Fibroblast of lung (primary cell): ENCODE measurements at regions not wholly inside any gene's neighbourhood (a gene's known extent, or its start where the extent isn't known, plus 50 kb on each side); places are given as distances from the start of the nearest gene placed in this dataset.

Experiments used
- DNase-seq, 2 donors: peaks; one replicate each; pipeline versions ENCODE4 v3.0.0 to v3.0.0-alpha.2; 2010; ENCODE audit warnings: low read depth in 2 of 2
- H2AFZ ChIP-seq: 2 replicates; pipeline ENCODE4 v1.5.1; 2012; ENCODE audit warnings: low read length, control low read depth, inconsistent platforms
- H3K27ac ChIP-seq: 2 replicates; pipeline ENCODE4 v1.5.1; 2011; ENCODE audit warnings: low read length, control low read depth; ENCODE audit not compliant: insufficient read depth
- H3K27me3 ChIP-seq: 2 replicates; pipeline ENCODE4 v1.5.1; 2011; ENCODE audit warnings: mild to moderate bottlenecking, low read length; ENCODE audit not compliant: control insufficient read depth, insufficient read depth
- H3K36me3 ChIP-seq: 2 replicates; pipeline ENCODE4 v1.5.1; 2011; ENCODE audit warnings: low read length; ENCODE audit not compliant: control insufficient read depth, insufficient read depth
- H3K4me1 ChIP-seq: 2 replicates; pipeline ENCODE4 v1.5.1; 2011; ENCODE audit warnings: low read length; ENCODE audit not compliant: control insufficient read depth, insufficient read depth; ENCODE audit errors: extremely low read depth
- H3K4me2 ChIP-seq: 2 replicates; pipeline ENCODE4 v1.5.1; 2011; ENCODE audit warnings: low read length, control low read depth; ENCODE audit not compliant: insufficient read depth; ENCODE audit errors: extremely low read depth
- H3K4me3 ChIP-seq, 4 experiments: fragments of 200-600 bp in 1 of 4; sonication (generic) in 1 of 4; replicated peaks in 1 of 4; 2 replicates each; pipeline ENCODE4 v1.5.1; 2011 to 2016; ENCODE audit warnings: low read length in 4 of 4, low read depth in 3 of 4, mild to moderate bottlenecking in 3 of 4, control low read depth in 2 of 4, inconsistent platforms in 1 of 4, mixed read lengths in 1 of 4; ENCODE audit not compliant: insufficient read depth in 1 of 4; ENCODE audit errors: control extremely low read depth in 1 of 4
- H3K79me2 ChIP-seq: 2 replicates; pipeline ENCODE4 v1.5.1; 2012; ENCODE audit warnings: mild to moderate bottlenecking, low read length, inconsistent platforms; ENCODE audit not compliant: control insufficient read depth, insufficient read depth
- H3K9ac ChIP-seq: 2 replicates; pipeline ENCODE4 v1.5.1; 2011; ENCODE audit warnings: mild to moderate bottlenecking, low read length, control low read depth; ENCODE audit not compliant: insufficient read depth
- H3K9me3 ChIP-seq: 2 replicates; pipeline ENCODE4 v1.5.1; 2012; ENCODE audit warnings: low read depth, low read length; ENCODE audit not compliant: control insufficient read depth, insufficient read depth
- H4K20me1 ChIP-seq: 2 replicates; pipeline ENCODE4 v1.5.1; 2011; ENCODE audit warnings: low read length; ENCODE audit not compliant: control insufficient read depth, insufficient read depth; ENCODE audit errors: extremely low read depth
- CTCF ChIP-seq, 2 donors: IDR thresholded peaks in 1 of 2; conservative IDR thresholded peaks in 1 of 2; 1 replicate in 1 of 2; 2 replicates in 1 of 2; pipeline ENCODE4 v1.5.1; 2011 to 2012; ENCODE audit warnings: low read length in 2 of 2, control low read depth in 1 of 2, inconsistent platforms in 1 of 2, low read depth in 1 of 2, mild to moderate bottlenecking in 1 of 2
- EZH2 ChIP-seq: IDR thresholded peaks from 2 replicates; pipeline ENCODE4 v1.5.1; 2012; ENCODE audit warnings: low read length, control low read depth, mild to moderate bottlenecking; ENCODE audit errors: missing control alignments

GRCh38 chr2:220057916-220058315 is 430.5 kb downstream of the SLC4A3 start:
- Histone ChIP-seq H3K4me1 (no peaks in the 10 kb centered on the region), H4K20me1 (no peaks in the 10 kb centered on the region), H3K9ac (no peak overlapping the region), H2AFZ (no peak overlapping the region), H3K79me2 (no peaks in the 10 kb centered on the region), H3K4me3 (no peak overlapping the region), H3K36me3 (no peaks in the 10 kb centered on the region), H3K4me2 (no peak overlapping the region), H3K27me3 (no peaks in the 10 kb centered on the region), H3K9me3 (no peaks in the 10 kb centered on the region), H3K27ac (no peak overlapping the region)
- TF ChIP-seq EZH2 (no peak), CTCF (conservative IDR thresholded peaks at IDR 0.05 in 1 of 2, IDR thresholded peaks at IDR 0.05 in 1 of 2; ENCODE audit: low read depth in 1 of 2, low read length in 2 of 2) (no peak)
- no peak for DNase-seq

DNA sequence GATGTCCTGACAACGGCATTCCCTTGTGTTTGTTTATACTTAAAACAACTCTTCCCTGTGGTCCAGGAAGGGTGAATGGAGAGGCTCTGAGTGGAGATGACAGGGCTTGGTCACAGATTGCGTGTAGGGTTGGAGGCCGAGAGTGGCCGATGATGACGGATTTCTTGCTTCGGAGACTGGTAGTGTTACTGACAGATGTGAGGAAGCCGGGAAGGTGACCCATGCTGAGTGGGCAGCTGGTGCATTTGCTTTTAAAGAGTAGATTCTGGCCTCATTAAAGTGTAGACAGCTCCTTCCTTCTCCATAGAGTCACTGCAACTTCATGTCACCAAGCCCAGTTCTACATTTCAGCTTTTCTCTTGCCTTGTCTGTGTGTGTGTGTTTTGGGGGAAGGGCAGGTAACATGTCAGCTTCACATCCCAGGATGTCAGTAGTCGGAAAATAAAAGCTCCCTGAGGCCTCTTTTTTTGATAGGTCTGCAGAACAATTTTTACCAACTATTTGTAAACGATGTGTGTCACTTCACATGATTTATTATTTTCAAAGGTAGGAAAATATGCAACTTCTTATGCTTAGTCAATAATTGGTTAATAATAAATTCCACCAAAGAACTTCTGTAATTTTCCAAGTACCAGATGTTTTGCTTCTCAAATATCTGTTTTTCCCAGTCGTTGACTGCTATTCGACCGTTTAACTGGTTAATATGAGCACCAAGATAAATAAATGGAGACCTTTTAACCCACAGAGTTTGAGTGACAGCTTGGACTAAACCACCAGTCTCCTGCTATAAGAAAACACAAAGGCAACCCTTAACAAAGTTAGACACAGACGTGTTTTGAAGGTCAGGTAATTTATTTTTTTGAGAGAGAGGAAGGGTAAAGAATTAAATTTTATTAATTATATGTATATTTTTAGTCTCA is 436.9 kb downstream of the SLC4A3 start:
- H3K36me3 ChIP-seq: no peaks in the 10 kb centered on the region
- H3K4me2 ChIP-seq: no peak overlapping the region
- no peaks in the 10 kb centered on the region for H3K27me3 ChIP-seq
- no peak overlapping the region for H3K9ac ChIP-seq
- no peaks in the 10 kb centered on the region for H3K9me3 ChIP-seq
- no peak overlapping the region for H3K27ac ChIP-seq
- no peak overlapping the region for H3K4me3 ChIP-seq
- H3K4me1 ChIP-seq: no peaks in the 10 kb centered on the region
- H4K20me1 ChIP-seq: no peaks in the 10 kb centered on the region
- peak in 1 of 2 donors; percentile 17 for DNase-seq
- H3K79me2 ChIP-seq: no peaks in the 10 kb centered on the region
- no peak overlapping the region for H2AFZ ChIP-seq
- TF ChIP-seq EZH2 (no peak), CTCF (conservative IDR thresholded peaks at IDR 0.05 in 1 of 2, IDR thresholded peaks at IDR 0.05 in 1 of 2; ENCODE audit: low read depth in 1 of 2, low read length in 2 of 2) (no peak)

DNA sequence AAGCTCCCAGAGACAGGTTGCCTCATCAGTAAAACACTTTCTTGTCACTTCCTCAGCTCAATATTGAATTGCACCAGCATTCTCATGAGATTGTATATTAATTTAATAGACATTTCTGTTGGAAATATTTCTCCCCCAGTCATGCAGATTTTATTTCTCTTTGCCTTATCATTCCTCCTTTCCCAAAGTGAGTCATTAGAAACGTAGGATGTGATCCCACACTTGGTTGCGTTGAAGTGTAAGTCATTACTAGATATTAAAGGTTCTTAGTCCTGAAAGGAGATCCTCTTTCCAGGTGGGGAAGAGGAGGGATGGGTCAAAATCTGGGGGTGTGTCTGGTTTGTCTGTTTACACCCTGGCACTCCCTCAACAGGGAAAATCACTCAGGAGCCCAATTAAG is 438.2 kb downstream of the SLC4A3 start:
- Histone ChIP-seq H2AFZ (no peak overlapping the region), H3K9me3 (no peaks in the 10 kb centered on the region), H3K79me2 (no peaks in the 10 kb centered on the region), H3K27me3 (no peaks in the 10 kb centered on the region), H3K4me2 (no peak overlapping the region), H3K4me3 (no peak overlapping the region), H4K20me1 (no peaks in the 10 kb centered on the region), H3K36me3 (no peaks in the 10 kb centered on the region), H3K27ac (no peak overlapping the region), H3K4me1 (no peaks in the 10 kb centered on the region), H3K9ac (no peak overlapping the region)
- no peak for TF ChIP-seq EZH2
- no peak for TF ChIP-seq CTCF (conservative IDR thresholded peaks at IDR 0.05 in 1 of 2, IDR thresholded peaks at IDR 0.05 in 1 of 2; ENCODE audit: low read depth in 1 of 2, low read length in 2 of 2)
- DNase-seq: peak in 1 of 2 donors; percentile 54
